ENCODE measurements at regions not wholly inside any gene's neighbourhood (a gene's known extent, or its start where the extent isn't known, plus 50 kb on each side); places are given as distances from the start of the nearest gene placed in this dataset.

DNA sequence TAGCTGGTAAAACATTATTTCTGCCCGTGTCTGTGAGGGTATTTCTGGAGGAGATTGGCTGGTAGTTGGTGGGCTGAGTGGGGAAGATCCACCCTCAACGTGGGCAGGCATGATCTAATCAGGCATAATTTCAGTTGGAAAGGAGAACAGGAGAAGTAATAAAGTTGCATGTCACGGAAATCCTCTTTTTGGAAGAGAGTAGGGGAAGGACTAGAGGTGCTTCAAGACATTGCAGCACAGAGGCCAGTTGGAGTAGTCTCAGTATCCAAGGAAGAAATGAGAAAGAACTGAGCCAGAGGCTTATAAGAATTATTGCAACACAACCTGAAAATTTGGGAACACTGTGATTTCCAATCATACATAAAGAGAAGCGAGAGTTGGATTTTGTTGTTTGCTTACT is 1155.1 kb downstream of the FAM181B start:
- no peak for DNase-seq (ENCODE audit: low read depth)
- ChIA-PET POLR2A (no interaction called here), CTCF (no interaction called here)
- Histone ChIP-seq H3K36me3 (ENCODE audit: control insufficient read depth, insufficient read depth, low read length) (no peaks in the 10 kb centered on the region), H3K4me3 (ENCODE audit: low read depth, low read length) (no peak overlapping the region), H3K27me3 (ENCODE audit: control insufficient read depth, insufficient read depth, low read length) (no peaks in the 10 kb centered on the region)
- TF ChIP-seq, protein P1, sequence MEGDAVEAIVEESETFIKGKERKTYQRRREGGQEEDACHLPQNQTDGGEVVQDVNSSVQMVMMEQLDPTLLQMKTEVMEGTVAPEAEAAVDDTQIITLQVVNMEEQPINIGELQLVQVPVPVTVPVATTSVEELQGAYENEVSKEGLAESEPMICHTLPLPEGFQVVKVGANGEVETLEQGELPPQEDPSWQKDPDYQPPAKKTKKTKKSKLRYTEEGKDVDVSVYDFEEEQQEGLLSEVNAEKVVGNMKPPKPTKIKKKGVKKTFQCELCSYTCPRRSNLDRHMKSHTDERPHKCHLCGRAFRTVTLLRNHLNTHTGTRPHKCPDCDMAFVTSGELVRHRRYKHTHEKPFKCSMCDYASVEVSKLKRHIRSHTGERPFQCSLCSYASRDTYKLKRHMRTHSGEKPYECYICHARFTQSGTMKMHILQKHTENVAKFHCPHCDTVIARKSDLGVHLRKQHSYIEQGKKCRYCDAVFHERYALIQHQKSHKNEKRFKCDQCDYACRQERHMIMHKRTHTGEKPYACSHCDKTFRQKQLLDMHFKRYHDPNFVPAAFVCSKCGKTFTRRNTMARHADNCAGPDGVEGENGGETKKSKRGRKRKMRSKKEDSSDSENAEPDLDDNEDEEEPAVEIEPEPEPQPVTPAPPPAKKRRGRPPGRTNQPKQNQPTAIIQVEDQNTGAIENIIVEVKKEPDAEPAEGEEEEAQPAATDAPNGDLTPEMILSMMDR (IDR thresholded peaks at IDR 0.05; ENCODE audit: insufficient read depth, low read depth, low read length), result no peak

DNA sequence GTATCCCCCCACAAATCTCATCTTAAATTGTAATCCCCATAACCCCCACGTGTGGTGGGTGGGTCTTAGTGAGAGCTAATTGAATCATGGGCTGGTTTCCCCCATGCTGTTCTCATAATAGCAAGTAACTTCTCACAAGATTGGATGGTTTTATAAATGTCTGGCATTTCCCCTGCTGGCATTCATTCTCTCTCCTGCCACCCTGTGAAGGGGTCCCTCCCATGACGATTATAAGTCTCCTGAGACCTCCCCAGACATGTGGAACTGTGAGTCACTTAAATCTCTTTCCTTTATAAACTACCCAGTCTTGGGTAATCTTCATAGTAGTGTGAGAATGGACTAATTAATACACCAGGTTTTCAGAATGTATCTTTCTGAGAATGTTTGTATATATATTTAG is 1159.4 kb downstream of the FAM181B start:
- no peak for DNase-seq (ENCODE audit: low read depth)
- H3K27me3 ChIP-seq (ENCODE audit: control insufficient read depth, insufficient read depth, low read length), result no peaks in the 10 kb centered on the region
- no peaks in the 10 kb centered on the region for H3K36me3 ChIP-seq (ENCODE audit: control insufficient read depth, insufficient read depth, low read length)
- H3K4me3 ChIP-seq (ENCODE audit: low read depth, low read length), result no peak overlapping the region
- TF ChIP-seq, protein P1 (IDR thresholded peaks at IDR 0.05; ENCODE audit: insufficient read depth, low read depth, low read length), result no peak
- CTCF ChIA-PET, result no interaction called here
- POLR2A ChIA-PET, result no interaction called here

DNA sequence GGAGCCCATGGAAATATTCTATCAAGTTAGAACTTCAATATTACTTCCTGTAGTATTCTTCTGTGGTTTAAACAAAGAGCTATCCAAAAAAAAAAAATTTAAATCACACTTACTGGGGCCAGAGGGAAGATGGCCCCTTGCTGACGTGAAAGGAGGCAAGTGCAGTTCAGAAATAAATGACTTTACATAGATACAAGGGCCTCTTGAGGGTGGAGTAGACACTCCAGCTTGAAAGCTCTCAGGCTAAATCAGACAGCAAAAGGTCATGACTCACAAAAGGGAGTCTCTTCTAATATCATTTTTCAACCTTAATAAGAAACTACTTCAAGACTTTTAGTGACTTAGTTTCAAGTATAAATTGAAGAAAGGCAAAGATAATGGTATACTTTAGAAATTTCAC is 1160.3 kb downstream of the FAM181B start:
- CTCF ChIA-PET, result no interaction called here

DNA sequence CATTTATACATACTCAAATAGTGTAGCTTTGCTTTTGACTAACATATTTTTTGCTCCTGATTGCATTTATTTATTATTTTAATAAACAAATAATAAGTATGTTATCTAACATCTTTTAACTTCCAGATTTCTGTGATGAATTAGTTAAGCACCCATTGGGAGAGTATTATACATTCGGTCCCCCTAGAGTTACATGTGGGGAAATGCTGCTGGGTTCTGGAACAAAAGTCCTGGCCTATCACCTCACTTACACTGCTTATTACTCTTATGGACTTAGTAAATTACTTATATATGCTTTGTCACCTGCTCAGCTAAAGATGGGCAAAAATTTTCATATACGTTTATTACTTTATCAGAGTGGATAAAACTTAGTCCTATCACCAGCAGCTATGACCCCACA is 1163.0 kb downstream of the FAM181B start:
- ChIA-PET CTCF (no interaction called here), POLR2A (no interaction called here)
- Histone ChIP-seq H3K36me3 (ENCODE audit: control insufficient read depth, insufficient read depth, low read length) (no peaks in the 10 kb centered on the region), H3K4me3 (ENCODE audit: low read depth, low read length) (no peak overlapping the region), H3K27me3 (ENCODE audit: control insufficient read depth, insufficient read depth, low read length) (no peaks in the 10 kb centered on the region)
- no peak for DNase-seq (ENCODE audit: low read depth)
- TF ChIP-seq, protein P1 (IDR thresholded peaks at IDR 0.05; ENCODE audit: insufficient read depth, low read depth, low read length), result no peak

More for the DNA sequence above, 1160.3 kb downstream of the FAM181B start:
- TF ChIP-seq, protein P1 (IDR thresholded peaks at IDR 0.05; ENCODE audit: insufficient read depth, low read depth, low read length), result no peak
- no peak for DNase-seq (ENCODE audit: low read depth)
- Histone ChIP-seq H3K36me3 (ENCODE audit: control insufficient read depth, insufficient read depth, low read length) (no peaks in the 10 kb centered on the region), H3K27me3 (ENCODE audit: control insufficient read depth, insufficient read depth, low read length) (no peaks in the 10 kb centered on the region), H3K4me3 (ENCODE audit: low read depth, low read length) (no peak overlapping the region)
- POLR2A ChIA-PET, result no interaction called here

DNA sequence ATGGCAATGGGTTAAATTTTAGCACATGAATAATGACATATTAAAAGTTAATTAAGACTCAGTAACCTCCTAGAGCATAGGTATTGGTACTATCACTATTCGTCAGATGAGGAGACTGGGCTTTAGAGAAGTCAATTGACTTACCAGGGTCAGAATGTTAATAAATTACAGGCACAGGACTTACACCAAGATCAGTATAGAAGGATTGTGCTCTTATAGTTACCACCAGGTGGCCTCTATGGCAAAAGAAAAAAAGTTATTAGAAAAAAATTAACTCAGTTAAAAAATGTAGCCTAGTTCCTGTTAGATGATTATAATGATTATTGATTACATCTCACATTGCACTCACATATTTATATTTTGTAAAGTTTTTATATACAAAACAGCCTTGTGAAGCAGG is 1163.7 kb downstream of the FAM181B start:
- Histone ChIP-seq H3K27me3 (ENCODE audit: control insufficient read depth, insufficient read depth, low read length) (no peaks in the 10 kb centered on the region), H3K36me3 (ENCODE audit: control insufficient read depth, insufficient read depth, low read length) (no peaks in the 10 kb centered on the region), H3K4me3 (ENCODE audit: low read depth, low read length) (no peak overlapping the region)
- ChIA-PET POLR2A (no interaction called here), CTCF (no interaction called here)
- TF ChIP-seq, protein P1 (IDR thresholded peaks at IDR 0.05; ENCODE audit: insufficient read depth, low read depth, low read length), result no peak
- no peak for DNase-seq (ENCODE audit: low read depth)
